ENCODE measurements at regions not wholly inside any gene's neighbourhood (a gene's known extent, or its start where the extent isn't known, plus 50 kb on each side); places are given as distances from the start of the nearest gene placed in this dataset.

GRCh38 chr2:105570757-105571156 is 171.9 kb upstream of the FHL2 start:
- DNase-seq (ENCODE audit: low spot score), result no peak

- DNase-seq (ENCODE audit: low spot score), result no peak
Measured at GRCh38 chr2:105570326-105570725, 171.5 kb upstream of the FHL2 start.

GRCh38 chr2:105569606-105570005 is 170.8 kb upstream of the FHL2 start:
- no peak for DNase-seq (ENCODE audit: low spot score)

GRCh38 chr2:105567996-105568494 is 169.2 kb upstream of the FHL2 start:
- no peak for DNase-seq (ENCODE audit: low spot score)

GRCh38 chr2:105563000-105563719 is 164.3 kb upstream of the FHL2 start:
- DNase-seq (ENCODE audit: low spot score), result no peak

- DNase-seq (ENCODE audit: low spot score), result no peak
Measured at GRCh38 chr2:105561401-105561800, 162.6 kb upstream of the FHL2 start.

GRCh38 chr2:105560157-105560556 is 161.3 kb upstream of the FHL2 start:
- DNase-seq (ENCODE audit: low spot score), result no peak

GRCh38 chr2:105557021-105557920 is 158.4 kb upstream of the FHL2 start:
- no peak for DNase-seq (ENCODE audit: low spot score)

- no peak for DNase-seq (ENCODE audit: low spot score)
Measured at GRCh38 chr2:105556366-105556765, 157.5 kb upstream of the FHL2 start.

GRCh38 chr2:105554235-105554634 is 155.4 kb upstream of the FHL2 start:
- no peak for DNase-seq (ENCODE audit: low spot score)

- DNase-seq (ENCODE audit: low spot score), result no peak
Measured at GRCh38 chr2:105553538-105554196, 154.8 kb upstream of the FHL2 start.

- peak; percentile 7 for DNase-seq (ENCODE audit: low spot score)
Measured at GRCh38 chr2:105546628-105546974, 147.8 kb upstream of the FHL2 start.

GRCh38 chr2:105545730-105546627 is 147.1 kb upstream of the FHL2 start:
- peak; percentile 87 for DNase-seq (ENCODE audit: low spot score)

- peak; percentile 2 for DNase-seq (ENCODE audit: low spot score)
Measured at GRCh38 chr2:105544591-105545377, 145.9 kb upstream of the FHL2 start.

GRCh38 chr2:105541189-105542050 is 142.6 kb upstream of the FHL2 start:
- peak; percentile 2 for DNase-seq (ENCODE audit: low spot score)

GRCh38 chr2:105540642-105541041 is 141.8 kb upstream of the FHL2 start:
- DNase-seq (ENCODE audit: low spot score), result peak; percentile 12

- no peak for DNase-seq (ENCODE audit: low spot score)
Measured at GRCh38 chr2:105539331-105539730, 140.5 kb upstream of the FHL2 start.

GRCh38 chr2:105538840-105539239 is 140.0 kb upstream of the FHL2 start:
- DNase-seq (ENCODE audit: low spot score), result no peak

GRCh38 chr2:105537920-105538319 is 139.1 kb upstream of the FHL2 start:
- DNase-seq (ENCODE audit: low spot score), result peak; percentile 2

GRCh38 chr2:105537466-105537865 is 138.6 kb upstream of the FHL2 start:
- DNase-seq (ENCODE audit: low spot score), result peak; percentile 6
